GM19438 (cell line): ENCODE measurements at regions not wholly inside any gene's neighbourhood (a gene's known extent, or its start where the extent isn't known, plus 50 kb on each side); places are given as distances from the start of the nearest gene placed in this dataset.

Experiments used
- ATAC-seq: cut with Tn5 transposase; IDR thresholded peaks from one replicate; pipeline ENCODE4 v1.9.1; 2021; ENCODE audit warnings: low read depth; ENCODE audit not compliant: unreplicated experiment

- ATAC-seq, result no peak
These were observed 58.8 kb upstream of the PRDX6 start for GRCh38 chr1:173418107-173418985.

GRCh38 chr1:173420330-173420806 lies 56.8 kb upstream of the PRDX6 start:
- no peak for ATAC-seq

- ATAC-seq, result no peak
These were observed 55.8 kb upstream of the PRDX6 start for GRCh38 chr1:173421286-173421685.

GRCh38 chr1:173421789-173422188 lies 55.3 kb upstream of the PRDX6 start:
- no peak for ATAC-seq

GRCh38 chr1:173422456-173422976 lies 54.6 kb upstream of the PRDX6 start:
- no peak for ATAC-seq

GRCh38 chr1:173423291-173423690 lies 53.8 kb upstream of the PRDX6 start:
- ATAC-seq, result no peak

GRCh38 chr1:173424143-173424542 lies 53.0 kb upstream of the PRDX6 start:
- no peak for ATAC-seq

- ATAC-seq, result no peak
These were observed 52.2 kb upstream of the PRDX6 start for GRCh38 chr1:173424782-173425407.

- no peak for ATAC-seq
These were observed 51.1 kb upstream of the PRDX6 start for GRCh38 chr1:173426057-173426456.

- no peak for ATAC-seq
These were observed 49.7 kb upstream of the PRDX6 start for GRCh38 chr1:173427146-173428054.
